ENCODE measurements at regions not wholly inside any gene's neighbourhood (a gene's known extent, or its start where the extent isn't known, plus 50 kb on each side); places are given as distances from the start of the nearest gene placed in this dataset.
"Not testable (repeated sequence)": the region's sequence is repeated elsewhere in the genome, so short reads cannot be mapped to it uniquely, and the experiment has no call there.

DNA sequence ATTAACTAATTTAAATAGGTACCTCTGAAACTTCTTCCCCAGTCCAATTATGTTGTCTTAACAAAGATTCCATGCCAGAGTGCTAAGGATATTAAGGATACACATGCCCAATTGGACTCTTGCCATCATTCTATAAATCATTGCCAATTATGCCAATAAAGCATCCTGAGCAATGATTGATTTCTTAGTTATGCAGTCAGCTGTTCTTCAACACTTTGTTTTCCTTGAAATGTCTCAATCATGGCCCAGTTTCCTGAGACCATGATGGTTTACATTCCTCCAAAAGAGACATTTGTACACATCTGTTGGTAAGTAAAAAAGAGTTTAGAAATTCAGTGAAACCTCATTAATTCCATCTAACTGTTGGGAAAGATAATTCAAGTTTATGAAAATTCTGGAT lies 180.4 kb upstream of the PKN2 start:
- DNase-seq (ENCODE audit: low read depth), result no peak

DNA sequence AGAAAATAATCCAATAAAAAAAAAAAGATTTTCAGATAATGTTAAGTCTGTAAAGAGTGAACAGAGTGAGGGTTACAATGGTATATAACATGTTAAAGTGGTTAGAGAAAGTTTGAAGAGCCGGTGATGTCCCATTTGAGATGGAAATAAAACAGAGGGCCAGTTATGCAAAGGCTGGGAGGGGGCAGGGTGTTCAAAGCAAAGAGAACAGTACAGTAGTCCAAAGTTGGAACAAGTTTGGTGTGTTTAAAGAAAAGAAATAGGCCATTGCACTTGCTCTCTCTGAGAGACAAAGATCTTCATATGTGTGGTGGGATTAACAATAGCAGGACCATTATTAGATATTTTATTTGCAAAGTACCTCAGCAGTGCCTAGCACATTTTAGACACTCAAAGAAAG lies 179.5 kb upstream of the PKN2 start:
- Histone ChIP-seq H3K4me3 (ENCODE audit: low read depth, low read length) (no peak overlapping the region), H3K36me3 (ENCODE audit: control insufficient read depth, insufficient read depth, low read length) (no peaks in the 10 kb centered on the region), H3K27me3 (ENCODE audit: control insufficient read depth, insufficient read depth, low read length) (no peaks in the 10 kb centered on the region)
- POLR2A ChIA-PET, result no interaction called here
- CTCF ChIA-PET, result no interaction called here
- TF ChIP-seq, protein P1, sequence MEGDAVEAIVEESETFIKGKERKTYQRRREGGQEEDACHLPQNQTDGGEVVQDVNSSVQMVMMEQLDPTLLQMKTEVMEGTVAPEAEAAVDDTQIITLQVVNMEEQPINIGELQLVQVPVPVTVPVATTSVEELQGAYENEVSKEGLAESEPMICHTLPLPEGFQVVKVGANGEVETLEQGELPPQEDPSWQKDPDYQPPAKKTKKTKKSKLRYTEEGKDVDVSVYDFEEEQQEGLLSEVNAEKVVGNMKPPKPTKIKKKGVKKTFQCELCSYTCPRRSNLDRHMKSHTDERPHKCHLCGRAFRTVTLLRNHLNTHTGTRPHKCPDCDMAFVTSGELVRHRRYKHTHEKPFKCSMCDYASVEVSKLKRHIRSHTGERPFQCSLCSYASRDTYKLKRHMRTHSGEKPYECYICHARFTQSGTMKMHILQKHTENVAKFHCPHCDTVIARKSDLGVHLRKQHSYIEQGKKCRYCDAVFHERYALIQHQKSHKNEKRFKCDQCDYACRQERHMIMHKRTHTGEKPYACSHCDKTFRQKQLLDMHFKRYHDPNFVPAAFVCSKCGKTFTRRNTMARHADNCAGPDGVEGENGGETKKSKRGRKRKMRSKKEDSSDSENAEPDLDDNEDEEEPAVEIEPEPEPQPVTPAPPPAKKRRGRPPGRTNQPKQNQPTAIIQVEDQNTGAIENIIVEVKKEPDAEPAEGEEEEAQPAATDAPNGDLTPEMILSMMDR (IDR thresholded peaks at IDR 0.05; ENCODE audit: insufficient read depth, low read depth, low read length), result no peak
- DNase-seq (ENCODE audit: low read depth), result no peak

More for the DNA sequence above, 180.4 kb upstream of the PKN2 start:
- TF ChIP-seq, protein P1 (IDR thresholded peaks at IDR 0.05; ENCODE audit: insufficient read depth, low read depth, low read length), result no peak
- Histone ChIP-seq H3K36me3 (ENCODE audit: control insufficient read depth, insufficient read depth, low read length) (no peaks in the 10 kb centered on the region), H3K4me3 (ENCODE audit: low read depth, low read length) (no peak overlapping the region), H3K27me3 (ENCODE audit: control insufficient read depth, insufficient read depth, low read length) (no peaks in the 10 kb centered on the region)
- ChIA-PET POLR2A (no interaction called here), CTCF (no interaction called here)

DNA sequence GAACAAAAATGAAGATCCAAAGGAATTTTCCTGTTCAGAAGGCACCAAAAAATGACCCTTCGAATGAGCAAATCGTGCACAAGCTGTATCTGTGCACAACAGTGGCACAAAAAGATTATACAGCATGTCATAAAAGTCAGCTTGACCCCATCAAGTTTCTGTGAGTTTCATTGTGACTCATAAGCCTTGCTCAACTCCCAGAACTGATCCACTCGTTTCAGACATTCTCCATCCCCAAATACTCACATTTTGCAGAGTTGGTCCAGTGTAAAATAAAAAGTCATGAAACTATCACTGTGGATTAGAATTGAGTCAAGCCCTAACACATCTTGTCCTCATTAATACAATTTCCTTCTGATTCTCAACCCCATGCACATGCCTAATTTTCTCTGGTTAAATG lies 174.7 kb upstream of the PKN2 start:
- POLR2A ChIA-PET, result no interaction called here
- CTCF ChIA-PET, result no interaction called here
- no peak for DNase-seq (ENCODE audit: low read depth)
- TF ChIP-seq, protein P1 (IDR thresholded peaks at IDR 0.05; ENCODE audit: insufficient read depth, low read depth, low read length), result no peak
- Histone ChIP-seq H3K27me3 (ENCODE audit: control insufficient read depth, insufficient read depth, low read length) (no peaks in the 10 kb centered on the region), H3K4me3 (ENCODE audit: low read depth, low read length) (no peak overlapping the region), H3K36me3 (ENCODE audit: control insufficient read depth, insufficient read depth, low read length) (no peaks in the 10 kb centered on the region)

DNA sequence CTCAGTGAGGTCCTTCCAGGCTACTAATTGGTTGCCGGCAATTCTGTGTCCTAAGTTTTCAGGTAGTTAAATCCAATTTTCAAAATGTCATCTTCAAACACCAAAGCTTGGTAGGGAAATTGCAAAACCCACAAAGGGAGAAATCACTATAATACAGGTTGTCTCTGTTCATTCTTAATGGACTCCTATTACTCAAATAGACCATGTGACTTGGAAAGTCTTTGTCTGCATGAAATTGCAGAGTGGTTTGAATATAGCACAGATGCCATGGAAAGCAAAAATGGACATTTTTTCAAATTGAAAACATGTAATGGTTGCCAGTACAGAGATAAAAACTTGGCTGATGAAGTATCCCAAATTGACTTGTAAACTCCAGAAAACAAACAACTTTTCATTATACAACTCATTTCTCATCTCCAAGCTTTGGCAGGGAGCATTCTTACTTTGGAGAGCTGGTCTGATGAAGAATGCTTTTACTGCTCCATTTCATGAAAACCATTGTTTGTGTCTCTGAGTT lies 169.5 kb upstream of the PKN2 start:
- ChIA-PET CTCF (no interaction called here), POLR2A (no interaction called here)
- no peak overlapping the region for H3K4me3 ChIP-seq (ENCODE audit: low read depth, low read length)
- no peaks in the 10 kb centered on the region for H3K27me3 ChIP-seq (ENCODE audit: control insufficient read depth, insufficient read depth, low read length)
- DNase-seq (ENCODE audit: low read depth), result no peak
- TF ChIP-seq, protein P1 (IDR thresholded peaks at IDR 0.05; ENCODE audit: insufficient read depth, low read depth, low read length), result no peak
- no peaks in the 10 kb centered on the region for H3K36me3 ChIP-seq (ENCODE audit: control insufficient read depth, insufficient read depth, low read length)

DNA sequence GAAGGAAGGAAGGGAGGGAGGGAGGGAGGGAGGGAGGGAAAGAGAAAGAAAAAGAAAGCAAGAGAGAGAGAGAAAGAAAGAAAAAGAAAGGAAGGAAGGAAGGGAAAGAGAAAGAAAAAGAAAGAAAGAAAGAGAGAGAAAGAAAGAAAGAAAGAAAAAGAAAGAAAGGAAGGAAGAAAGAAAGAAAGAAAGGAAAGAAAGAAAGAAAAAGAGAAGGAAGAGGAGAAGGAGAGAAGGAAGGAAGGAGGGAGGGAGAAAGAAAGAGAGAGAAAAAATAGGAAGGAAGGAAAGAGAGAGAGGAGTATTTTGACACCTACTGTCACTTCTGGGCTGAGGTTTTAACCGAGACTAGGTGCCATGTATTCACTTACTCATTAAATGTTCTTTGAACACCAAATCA lies 166.6 kb upstream of the PKN2 start:
- CTCF ChIA-PET; DNase-seq (ENCODE audit: low read depth); H3K4me3 ChIP-seq (ENCODE audit: low read depth, low read length); H3K36me3 ChIP-seq (ENCODE audit: control insufficient read depth, insufficient read depth, low read length); H3K27me3 ChIP-seq (ENCODE audit: control insufficient read depth, insufficient read depth, low read length); POLR2A ChIA-PET: not testable (repeated sequence)

DNA sequence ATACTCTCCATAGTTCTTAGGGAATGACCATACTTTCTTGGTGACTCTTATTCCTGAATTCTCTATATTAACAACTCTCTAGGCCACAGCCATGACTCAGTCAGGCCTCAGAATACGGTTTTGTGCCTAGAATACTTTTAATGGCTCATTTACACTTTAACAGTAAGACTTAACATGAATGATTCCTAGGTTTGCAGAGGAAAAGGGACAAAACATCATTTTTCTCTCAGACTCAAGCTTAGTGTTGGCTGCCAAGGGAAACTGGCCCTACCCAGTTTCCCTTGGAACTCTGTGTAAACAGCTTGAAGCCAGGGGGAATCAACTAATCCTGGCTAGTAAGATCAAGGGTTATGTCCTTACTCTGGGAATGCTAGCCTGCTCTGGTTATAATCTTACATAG lies 164.9 kb upstream of the PKN2 start:
- DNase-seq (ENCODE audit: low read depth), result no peak

More for the DNA sequence above, 164.9 kb upstream of the PKN2 start:
- Histone ChIP-seq H3K4me3 (ENCODE audit: low read depth, low read length) (no peak overlapping the region), H3K27me3 (ENCODE audit: control insufficient read depth, insufficient read depth, low read length) (no peaks in the 10 kb centered on the region), H3K36me3 (ENCODE audit: control insufficient read depth, insufficient read depth, low read length) (no peaks in the 10 kb centered on the region)
- ChIA-PET CTCF (no interaction called here), POLR2A (no interaction called here)
- TF ChIP-seq, protein P1 (IDR thresholded peaks at IDR 0.05; ENCODE audit: insufficient read depth, low read depth, low read length), result no peak
